Osteoblast (primary cell): ENCODE measurements at regions not wholly inside any gene's neighbourhood (a gene's known extent, or its start where the extent isn't known, plus 50 kb on each side); places are given as distances from the start of the nearest gene placed in this dataset.

Source experiments
- DNase-seq: peaks from one replicate; pipeline ENCODE4 v3.0.0; 2011; ENCODE audit warnings: low spot score, mixed read lengths; ENCODE audit not compliant: insufficient read length; ENCODE audit errors: missing footprints
- H2AFZ ChIP-seq: 2 replicates; pipeline ENCODE4 v1.6.0; 2011; ENCODE audit warnings: mild to moderate bottlenecking, low read length
- H3K27ac ChIP-seq: 2 replicates; pipeline ENCODE4 v1.5.1; 2011; ENCODE audit warnings: mild to moderate bottlenecking, low read depth, low read length, moderate library complexity
- H3K27me3 ChIP-seq: 2 replicates; pipeline ENCODE4 v1.6.0; 2012; ENCODE audit warnings: mild to moderate bottlenecking, control low read depth, inconsistent platforms, low read length, moderate library complexity; ENCODE audit not compliant: insufficient read depth
- H3K36me3 ChIP-seq: 2 replicates; pipeline ENCODE4 v1.5.1; 2011; ENCODE audit warnings: mild to moderate bottlenecking, low read length, control low read depth, moderate library complexity; ENCODE audit not compliant: insufficient read depth
- H3K4me1 ChIP-seq: 2 replicates; pipeline ENCODE4 v1.5.1; 2011; ENCODE audit warnings: mild to moderate bottlenecking, low read length, control low read depth, moderate library complexity; ENCODE audit not compliant: insufficient read depth
- H3K4me2 ChIP-seq: 2 replicates; pipeline ENCODE4 v1.6.0; 2011; ENCODE audit warnings: mild to moderate bottlenecking, low read length; ENCODE audit not compliant: insufficient read depth
- H3K4me3 ChIP-seq: fragments of 200-600 bp; sonication (generic); 3 replicates; pipeline ENCODE4 v1.5.1; 2012; ENCODE audit warnings: mild to moderate bottlenecking, low read length, inconsistent platforms; ENCODE audit not compliant: insufficient read depth
- H3K79me2 ChIP-seq: 2 replicates; pipeline ENCODE4 v1.6.0; 2012; ENCODE audit warnings: mild to moderate bottlenecking, low read length, control low read depth, inconsistent platforms; ENCODE audit not compliant: insufficient read depth
- H3K9me3 ChIP-seq: 2 replicates; pipeline ENCODE4 v1.5.1; 2011; ENCODE audit warnings: low read depth, low read length, control low read depth
- H4K20me1 ChIP-seq: 2 replicates; pipeline ENCODE4 v1.6.0; 2012; ENCODE audit warnings: mild to moderate bottlenecking, low read length, control low read depth; ENCODE audit not compliant: insufficient read depth
- TF ChIP-seq, protein P1 (sequence below): IDR thresholded peaks from 2 replicates; pipeline ENCODE4 v1.5.1; 2011; ENCODE audit warnings: mild to moderate bottlenecking, low read depth, low read length, moderate library complexity; ENCODE audit errors: extremely low read depth

DNA sequence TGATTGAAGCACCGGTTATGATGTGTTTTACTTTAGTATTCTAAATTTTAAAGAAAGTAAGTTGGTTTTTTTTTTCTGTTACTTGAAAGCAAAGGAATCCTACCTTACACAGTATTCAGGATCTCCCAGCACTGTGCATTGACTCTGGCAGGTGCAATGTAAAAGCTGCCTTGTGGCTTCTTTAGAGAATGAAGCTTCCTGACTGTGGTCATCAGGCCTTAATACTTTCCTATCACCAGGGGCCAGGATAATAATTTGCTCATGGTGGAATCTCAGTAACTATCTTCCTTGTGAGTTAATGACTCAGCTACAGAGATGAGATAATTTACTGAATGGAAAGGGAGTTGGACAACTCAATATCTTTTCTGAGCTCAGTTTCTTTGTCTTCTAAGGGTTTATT is 435.5 kb upstream of the ZNF608 start:
- TF ChIP-seq, protein P1, sequence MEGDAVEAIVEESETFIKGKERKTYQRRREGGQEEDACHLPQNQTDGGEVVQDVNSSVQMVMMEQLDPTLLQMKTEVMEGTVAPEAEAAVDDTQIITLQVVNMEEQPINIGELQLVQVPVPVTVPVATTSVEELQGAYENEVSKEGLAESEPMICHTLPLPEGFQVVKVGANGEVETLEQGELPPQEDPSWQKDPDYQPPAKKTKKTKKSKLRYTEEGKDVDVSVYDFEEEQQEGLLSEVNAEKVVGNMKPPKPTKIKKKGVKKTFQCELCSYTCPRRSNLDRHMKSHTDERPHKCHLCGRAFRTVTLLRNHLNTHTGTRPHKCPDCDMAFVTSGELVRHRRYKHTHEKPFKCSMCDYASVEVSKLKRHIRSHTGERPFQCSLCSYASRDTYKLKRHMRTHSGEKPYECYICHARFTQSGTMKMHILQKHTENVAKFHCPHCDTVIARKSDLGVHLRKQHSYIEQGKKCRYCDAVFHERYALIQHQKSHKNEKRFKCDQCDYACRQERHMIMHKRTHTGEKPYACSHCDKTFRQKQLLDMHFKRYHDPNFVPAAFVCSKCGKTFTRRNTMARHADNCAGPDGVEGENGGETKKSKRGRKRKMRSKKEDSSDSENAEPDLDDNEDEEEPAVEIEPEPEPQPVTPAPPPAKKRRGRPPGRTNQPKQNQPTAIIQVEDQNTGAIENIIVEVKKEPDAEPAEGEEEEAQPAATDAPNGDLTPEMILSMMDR, result no peak
- Histone ChIP-seq H3K36me3 (no peaks in the 10 kb centered on the region), H3K27ac (no peak overlapping the region), H3K9me3 (no peaks in the 10 kb centered on the region), H3K4me2 (no peak overlapping the region), H3K4me1 (no peaks in the 10 kb centered on the region), H3K79me2 (no peaks in the 10 kb centered on the region), H4K20me1 (no peaks in the 10 kb centered on the region), H3K4me3 (no peak overlapping the region), H2AFZ (no peak overlapping the region), H3K27me3 (no peaks in the 10 kb centered on the region)
- no peak for DNase-seq

DNA sequence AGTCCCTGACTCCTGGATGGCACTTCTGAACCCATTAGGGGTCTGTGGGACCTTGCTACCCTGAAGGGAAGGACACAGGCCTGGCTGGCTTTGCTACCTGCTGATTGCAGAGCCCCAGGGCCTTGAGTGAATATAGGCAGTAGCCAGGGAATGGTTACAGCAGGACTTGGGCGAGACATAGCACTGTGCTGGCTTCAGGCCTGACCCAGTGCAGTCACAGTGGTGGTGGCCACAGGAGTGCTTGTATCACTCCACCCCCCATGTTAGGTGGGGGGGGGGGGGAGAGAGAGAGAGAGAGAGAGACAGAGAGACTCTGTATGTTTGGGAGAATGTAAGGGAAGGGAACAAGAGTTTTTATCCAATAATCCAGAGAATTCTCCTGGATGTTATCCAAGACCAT is 439.3 kb upstream of the ZNF608 start:
- Histone ChIP-seq H3K4me2 (no peak overlapping the region), H3K4me1 (no peaks in the 10 kb centered on the region), H4K20me1 (no peaks in the 10 kb centered on the region), H3K4me3 (no peak overlapping the region), H3K79me2 (no peaks in the 10 kb centered on the region), H3K9me3 (no peaks in the 10 kb centered on the region), H3K27me3 (no peaks in the 10 kb centered on the region), H2AFZ (no peak overlapping the region), H3K27ac (no peak overlapping the region), H3K36me3 (no peaks in the 10 kb centered on the region)
- no peak for DNase-seq
- TF ChIP-seq, protein P1, result no peak

DNA sequence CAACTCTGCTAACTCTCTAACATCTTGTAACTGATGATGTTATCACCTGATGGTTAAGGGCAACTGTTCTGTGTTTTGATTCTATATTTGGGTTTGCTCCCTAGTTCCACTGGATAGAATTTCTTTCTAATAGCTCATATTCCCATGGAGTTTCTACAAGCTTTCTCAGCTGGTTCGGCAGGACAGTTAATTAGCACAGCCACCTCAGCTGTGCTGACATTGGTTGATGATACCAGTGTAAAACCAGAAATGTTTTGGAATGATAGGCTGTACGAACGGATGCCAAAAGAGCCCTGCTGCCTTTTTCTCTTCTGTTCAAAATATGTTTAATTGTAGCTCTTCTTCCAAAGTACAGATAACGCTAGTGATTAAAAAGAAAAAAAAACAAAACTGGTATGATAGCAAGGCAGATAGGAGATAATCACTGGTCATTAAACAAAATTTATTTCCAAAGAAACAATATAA is 440.5 kb upstream of the ZNF608 start:
- Histone ChIP-seq H3K36me3 (no peaks in the 10 kb centered on the region), H3K4me1 (no peaks in the 10 kb centered on the region), H3K79me2 (no peaks in the 10 kb centered on the region), H3K4me3 (no peak overlapping the region), H3K9me3 (no peaks in the 10 kb centered on the region), H4K20me1 (no peaks in the 10 kb centered on the region), H3K27ac (no peak overlapping the region), H2AFZ (no peak overlapping the region), H3K27me3 (no peaks in the 10 kb centered on the region), H3K4me2 (no peak overlapping the region)
- DNase-seq, result no peak
- TF ChIP-seq, protein P1, result no peak

DNA sequence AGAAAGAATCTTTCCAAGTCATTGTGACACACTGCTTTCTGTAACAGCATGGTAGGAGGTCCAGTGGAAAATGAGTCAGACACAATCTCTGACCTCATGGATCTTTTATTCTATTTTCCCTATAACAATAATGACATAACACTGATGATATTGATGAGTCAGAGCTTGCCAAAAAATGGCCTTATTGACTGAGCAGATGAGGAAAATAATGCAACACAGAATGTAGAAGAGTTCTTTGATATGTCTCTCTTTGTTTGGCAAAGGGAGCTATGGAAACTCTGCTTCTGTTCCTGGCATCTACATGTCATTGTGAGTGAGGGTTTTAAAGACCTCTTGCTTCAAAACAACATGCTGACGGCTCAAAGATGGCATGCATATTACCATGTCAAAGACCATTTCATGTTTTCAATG is 443.1 kb upstream of the ZNF608 start:
- no peak for DNase-seq
- H3K27ac ChIP-seq, result no peak overlapping the region
- TF ChIP-seq, protein P1, result no peak

More for the DNA sequence above, 443.1 kb upstream of the ZNF608 start:
- no peaks in the 10 kb centered on the region for H3K27me3 ChIP-seq
- no peaks in the 10 kb centered on the region for H3K4me1 ChIP-seq
- H3K4me2 ChIP-seq, result no peak overlapping the region
- H3K9me3 ChIP-seq, result no peaks in the 10 kb centered on the region
- no peaks in the 10 kb centered on the region for H3K36me3 ChIP-seq
- no peaks in the 10 kb centered on the region for H4K20me1 ChIP-seq
- no peak overlapping the region for H2AFZ ChIP-seq
- H3K4me3 ChIP-seq, result no peak overlapping the region
- H3K79me2 ChIP-seq, result no peaks in the 10 kb centered on the region
